ENCODE measurements at regions not wholly inside any gene's neighbourhood (a gene's known extent, or its start where the extent isn't known, plus 50 kb on each side); places are given as distances from the start of the nearest gene placed in this dataset.

- TF ChIP-seq POLR2A (IDR thresholded peaks at IDR 0.05), result no peak
- TF ChIP-seq CTCF (IDR thresholded peaks at IDR 0.05), result no peak
- TF ChIP-seq POLR2AphosphoS5 (IDR thresholded peaks at IDR 0.05), result no peak
- TF ChIP-seq EP300 (IDR thresholded peaks at IDR 0.05; ENCODE audit: low read depth), result no peak
Observed at GRCh38 chr4:123308667-123309066, 87.9 kb upstream of the SPRY1 start.
